Astrocyte of the hippocampus (primary cell): ENCODE measurements at regions not wholly inside any gene's neighbourhood (a gene's known extent, or its start where the extent isn't known, plus 50 kb on each side); places are given as distances from the start of the nearest gene placed in this dataset.

ENCODE experiments used
- DNase-seq: peaks from one replicate; pipeline ENCODE4 v3.0.0; 2011; ENCODE audit warnings: low read depth, low spot score

DNA sequence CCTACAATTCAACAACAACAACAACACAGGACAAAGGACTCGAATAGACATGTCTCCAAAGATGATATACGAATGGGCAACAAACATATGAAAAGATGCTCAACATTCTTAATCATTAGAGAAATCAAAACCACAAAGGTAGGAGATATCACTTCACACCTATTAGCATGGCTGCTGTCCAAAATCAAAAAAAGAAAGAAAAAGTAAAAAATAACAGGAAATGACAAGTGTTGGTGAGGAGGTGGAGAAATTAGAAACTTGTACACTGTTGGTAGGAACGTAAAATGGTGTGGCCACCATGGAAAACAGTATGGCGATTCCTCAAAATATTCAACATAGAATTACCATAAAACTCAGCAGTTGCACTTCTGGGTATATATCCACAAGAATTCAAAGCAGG, 312.3 kb upstream of the STT3B start:
- no peak for DNase-seq

DNA sequence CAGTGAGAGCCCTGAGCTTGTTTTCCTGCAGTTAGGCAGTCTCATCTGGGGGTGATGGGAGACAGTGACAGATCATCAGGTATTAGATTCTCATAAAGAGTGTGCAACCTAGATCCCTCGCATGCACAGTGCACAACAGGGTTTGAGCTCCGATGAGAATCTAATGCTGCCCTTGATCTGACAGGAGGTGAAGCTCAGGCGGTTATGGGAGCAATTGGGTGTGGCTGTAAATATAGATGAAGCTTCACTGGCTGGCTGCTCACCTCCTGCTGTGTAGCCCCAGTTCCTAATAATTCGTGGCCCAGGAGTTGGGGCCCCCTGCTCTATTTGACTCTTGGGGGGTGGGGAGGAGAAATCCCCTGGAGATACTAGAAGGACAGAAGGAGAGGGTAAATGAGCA, 309.4 kb upstream of the STT3B start:
- DNase-seq: no peak

DNA sequence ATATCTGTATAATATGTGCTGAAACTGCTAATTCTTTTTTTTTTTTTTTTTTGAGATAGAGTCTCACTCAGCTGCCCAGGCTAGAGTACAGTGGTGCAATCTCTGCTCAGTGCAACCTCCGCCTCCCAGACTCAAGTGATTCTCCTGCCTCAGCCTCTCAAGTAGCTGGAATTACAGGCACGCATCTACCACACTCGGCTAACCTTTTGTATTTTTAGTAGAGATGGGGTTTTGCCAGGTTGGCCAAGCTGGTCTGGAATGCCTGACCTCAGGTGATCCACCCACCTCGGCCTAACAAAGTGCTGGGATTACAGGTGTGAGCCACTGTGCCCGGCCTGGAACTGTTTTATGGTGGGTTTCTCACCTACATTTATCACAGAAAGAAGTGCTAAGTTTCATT, 307.8 kb upstream of the STT3B start:
- DNase-seq: no peak

DNA sequence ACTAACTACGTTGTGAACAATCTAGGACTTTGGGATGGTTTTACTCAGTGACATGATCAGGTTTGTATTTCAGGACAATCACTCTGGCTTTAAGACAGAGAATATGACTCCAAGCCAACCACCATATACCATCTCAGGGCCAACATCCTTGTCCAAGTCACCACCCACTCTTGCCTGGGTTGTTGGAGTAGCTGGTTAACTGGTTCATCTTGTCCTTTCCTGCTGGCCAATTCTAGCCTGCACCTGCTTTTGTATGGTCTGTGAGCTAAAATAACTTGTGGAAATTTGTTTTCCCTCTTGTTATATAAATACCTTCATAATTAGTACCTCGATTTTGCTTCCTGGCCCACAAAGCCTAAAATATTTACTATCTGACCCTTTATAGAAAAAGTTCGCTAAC, 306.8 kb upstream of the STT3B start:
- DNase-seq: no peak

DNA sequence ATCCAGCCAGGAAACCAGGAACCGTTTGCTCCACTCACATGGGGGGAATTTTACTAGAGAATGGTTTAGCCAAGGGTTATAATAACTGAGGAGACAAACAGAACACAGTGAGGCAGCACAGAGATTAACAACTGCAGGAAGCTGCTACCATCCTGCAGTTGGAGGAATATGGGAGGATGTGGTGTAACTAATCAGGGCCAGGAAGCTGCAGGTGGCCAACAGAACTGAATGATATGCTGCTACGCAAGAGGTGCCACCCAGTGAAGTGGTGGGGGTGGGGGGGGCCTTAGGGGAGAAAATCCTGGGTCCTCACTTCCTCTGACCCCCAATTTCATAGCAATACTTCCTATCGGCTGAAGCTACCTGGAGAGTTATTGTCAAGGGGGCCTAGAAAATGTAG, 306.4 kb upstream of the STT3B start:
- DNase-seq: no peak

DNA sequence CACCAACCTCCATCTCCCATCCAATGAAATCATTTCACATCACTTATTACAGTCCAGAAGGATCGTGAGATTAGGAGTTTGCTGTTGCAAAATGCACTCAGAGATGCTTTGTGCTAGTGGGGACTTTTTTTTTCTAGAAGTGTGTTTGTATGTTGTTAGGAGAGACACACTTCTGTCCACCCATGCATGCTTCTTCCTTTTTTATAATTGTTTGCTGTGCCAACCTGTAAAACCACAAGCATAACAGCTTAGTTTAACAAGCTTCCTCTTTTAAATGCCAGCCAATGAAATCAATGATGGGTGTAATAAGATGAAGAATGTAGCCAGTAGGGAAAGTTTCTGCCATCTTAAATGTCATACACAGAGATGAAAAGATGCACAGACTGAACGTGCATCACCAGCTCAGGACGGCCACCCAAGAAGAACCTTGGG, 305.6 kb upstream of the STT3B start:
- DNase-seq: peak; percentile 36

DNA sequence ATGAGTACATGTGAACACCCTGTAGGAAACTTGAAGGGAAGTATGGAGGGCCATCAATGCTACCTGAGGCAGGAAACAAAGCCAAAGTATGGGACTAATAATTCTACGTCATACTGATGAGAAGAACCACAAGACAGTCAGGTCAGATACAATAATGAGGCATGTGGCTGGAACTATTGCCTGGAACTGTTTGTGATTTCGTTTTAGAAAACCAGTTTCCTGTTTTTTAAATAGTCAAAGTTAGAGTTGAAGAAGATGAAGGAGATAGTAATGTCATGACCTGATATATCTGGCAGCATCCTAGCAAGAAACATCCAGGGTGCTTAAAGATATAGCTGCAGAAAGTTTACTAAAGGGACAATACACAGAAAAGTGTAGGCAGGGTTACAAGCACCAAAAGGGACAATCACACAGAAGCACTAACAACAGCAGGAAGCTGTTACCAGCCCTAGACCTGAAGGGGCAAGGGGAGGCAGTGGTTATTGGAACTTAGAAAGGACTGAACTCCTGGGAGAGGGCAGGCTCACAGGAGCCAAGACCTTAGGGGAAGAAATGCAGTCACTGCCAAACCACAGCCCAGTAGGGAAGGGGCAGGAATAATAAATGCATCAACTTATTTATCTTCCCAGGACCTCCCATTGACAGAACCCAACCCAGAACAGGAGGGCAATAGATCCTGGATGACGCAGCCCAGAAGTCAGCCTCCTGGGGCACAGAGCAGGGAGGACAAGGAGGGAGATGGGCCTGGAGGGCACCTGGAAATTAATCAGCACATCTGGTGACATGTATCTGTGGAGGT, 302.1 kb upstream of the STT3B start:
- DNase-seq: peak; percentile 19

DNA sequence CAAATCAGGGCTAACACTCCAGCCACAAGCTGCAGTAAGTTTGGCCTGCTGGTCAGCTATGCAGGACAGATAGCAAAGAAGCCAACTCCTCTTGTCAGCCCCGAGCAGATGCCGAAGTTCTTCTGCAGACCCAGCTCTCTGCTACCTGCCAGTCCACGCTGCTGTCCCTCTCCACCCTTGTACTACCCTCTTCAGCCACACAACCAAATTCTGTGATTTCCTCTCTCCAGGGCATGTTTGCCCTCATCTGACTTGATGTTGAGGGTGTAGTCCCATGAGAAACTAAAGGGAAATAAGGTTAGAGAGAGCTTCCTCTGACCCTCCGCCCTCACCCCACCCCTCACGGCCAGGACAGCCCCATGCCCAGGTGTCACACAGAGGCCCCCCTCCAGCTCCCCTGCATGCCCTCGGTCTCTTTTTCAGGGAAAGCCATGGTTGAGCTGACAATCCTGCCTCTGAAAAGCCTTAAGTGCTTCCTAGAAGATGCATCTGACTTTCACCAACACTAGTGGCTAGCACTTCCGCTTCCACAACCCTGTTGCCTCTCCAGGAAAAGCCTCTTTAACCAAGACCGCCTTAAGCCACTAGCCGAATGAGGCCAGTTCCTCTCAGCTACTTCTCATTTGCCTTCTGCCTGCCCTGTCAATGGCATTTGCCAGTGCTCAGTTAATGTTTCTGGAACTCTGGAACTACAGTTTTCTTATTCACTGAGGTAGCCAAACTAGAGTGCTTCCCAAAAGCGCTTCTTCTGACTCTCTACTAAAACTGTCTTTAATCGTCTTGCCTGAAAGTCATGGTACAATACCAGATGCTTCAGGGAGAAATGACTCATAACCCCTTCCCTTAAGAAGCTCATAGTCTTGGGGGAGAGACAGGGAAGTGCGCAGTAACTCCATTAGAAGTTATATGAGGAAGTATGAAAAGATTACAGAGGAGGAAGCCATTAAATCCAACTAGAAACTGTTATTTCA, 300.4 kb upstream of the STT3B start:
- no peak for DNase-seq

DNA sequence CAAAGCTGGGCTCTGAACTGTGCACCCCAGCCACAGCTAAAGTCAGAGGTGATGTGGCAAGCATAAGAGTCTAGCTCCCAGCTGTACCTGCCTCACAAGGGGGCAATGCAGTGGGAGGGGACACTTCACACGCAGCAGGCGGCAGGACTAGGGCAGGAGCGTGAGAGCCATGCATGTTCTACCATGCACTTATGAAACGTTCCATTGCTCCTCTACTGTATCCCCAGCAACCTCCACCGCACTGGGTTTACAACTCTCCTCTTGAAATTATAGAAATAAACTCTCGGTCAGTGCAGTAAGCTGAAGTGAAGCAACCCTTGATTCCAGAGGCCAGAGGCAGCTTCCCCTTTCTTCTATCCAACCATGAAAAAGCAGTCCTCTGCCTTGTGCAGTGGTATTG, 298.6 kb upstream of the STT3B start:
- DNase-seq: no peak

DNA sequence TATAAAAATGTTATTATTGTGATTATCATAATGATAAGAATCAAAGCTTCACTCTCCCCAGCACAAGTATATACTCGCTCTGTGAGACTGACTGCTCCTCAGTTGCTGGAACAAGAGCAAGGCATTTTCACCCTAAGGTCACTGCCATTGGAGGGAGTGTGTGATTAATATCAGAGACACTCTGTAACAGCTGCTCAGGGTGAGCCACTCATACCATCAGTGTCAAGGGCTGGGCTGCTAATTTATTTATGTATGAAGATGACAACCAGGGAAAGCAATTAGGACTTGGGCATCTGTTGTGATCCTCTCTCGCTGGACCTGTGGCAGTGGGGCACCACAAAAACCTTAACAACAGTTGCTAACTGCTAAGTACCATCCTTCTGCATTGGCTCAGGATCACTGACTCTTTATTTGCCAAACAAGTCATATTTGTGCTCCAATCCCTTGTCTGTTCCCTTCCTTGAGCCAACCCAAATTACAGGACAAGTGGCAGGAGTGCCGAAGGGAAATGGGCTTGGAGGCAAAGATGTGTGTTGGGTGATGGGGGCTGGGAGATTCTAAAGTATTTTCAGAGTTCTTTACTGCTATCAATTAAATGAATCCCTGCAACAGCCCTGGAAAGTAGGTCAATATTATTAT, 297.5 kb upstream of the STT3B start:
- DNase-seq: no peak

DNA sequence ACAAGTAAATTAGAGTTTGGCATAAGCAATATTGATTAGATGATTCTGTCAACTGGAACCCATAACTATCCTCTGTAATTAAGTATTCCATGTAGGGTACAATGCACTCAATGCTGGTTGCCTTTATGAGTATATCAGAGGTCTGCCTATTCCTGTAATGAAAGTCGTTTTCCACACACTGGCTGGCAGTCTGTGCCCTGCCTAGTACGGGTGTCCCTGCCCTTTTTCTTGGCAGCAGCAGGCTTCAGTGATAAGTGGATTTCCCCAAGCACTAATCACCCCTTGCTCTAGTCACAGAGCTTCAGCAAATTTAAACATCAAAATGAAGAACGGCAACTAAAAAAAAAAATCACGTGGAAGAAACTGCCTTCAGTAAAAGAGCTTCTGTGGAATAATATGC, 294.8 kb upstream of the STT3B start:
- no peak for DNase-seq

DNA sequence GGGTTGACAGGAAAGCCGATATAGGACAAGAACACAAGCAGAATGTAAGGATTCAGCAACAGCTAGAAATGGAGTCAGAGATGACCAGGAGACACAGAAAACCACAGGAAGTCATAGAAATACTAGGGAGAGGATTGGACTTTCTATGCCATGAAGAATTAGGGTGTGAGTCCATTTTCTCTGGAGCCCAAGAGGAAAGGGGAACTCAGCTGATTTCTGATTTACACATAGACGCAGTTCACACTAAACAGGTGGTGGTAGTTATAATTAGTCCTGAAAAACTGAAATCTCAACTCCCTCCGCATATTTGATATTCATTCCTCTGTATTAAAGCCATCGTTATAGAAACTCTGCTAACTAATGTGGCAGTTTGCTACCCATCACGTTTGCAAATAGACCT, 292.7 kb upstream of the STT3B start:
- no peak for DNase-seq

DNA sequence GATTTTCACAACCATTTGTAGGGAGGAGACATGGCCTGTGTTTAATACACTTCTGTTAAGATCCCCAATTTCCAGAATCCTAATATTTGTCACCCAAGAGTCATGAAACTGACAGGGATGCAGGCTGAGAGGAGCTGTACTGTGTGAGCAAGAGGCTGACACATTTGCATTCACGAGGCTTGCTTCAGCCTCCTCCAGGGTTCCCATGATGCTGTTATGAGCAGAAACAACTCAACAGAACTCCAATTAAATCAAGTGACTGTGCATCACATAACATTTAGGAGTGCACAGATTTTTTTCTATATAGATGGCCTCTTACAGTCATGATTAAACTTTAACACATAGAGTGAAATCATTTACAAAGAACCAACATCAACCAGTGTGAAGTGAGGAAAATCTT, 292.3 kb upstream of the STT3B start:
- no peak for DNase-seq

DNA sequence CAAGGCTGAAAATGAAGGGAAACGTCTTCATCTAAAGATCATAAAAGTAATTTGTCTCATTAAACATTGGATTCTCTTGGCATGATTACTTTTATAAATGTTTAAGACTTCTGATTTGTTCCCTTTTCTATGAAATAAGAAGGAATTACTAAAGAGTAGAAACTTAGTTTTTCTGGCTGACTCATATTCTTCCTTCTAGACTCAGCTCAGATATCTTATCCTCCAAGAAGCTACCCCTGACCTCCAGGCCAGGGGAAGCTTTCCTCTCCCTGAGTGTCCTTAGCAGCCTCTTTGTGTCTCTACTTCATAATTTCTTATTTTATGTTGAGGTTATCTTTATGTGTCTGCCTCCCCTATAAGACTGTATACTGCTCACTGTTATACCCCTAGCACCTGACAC, 291.9 kb upstream of the STT3B start:
- DNase-seq: no peak

DNA sequence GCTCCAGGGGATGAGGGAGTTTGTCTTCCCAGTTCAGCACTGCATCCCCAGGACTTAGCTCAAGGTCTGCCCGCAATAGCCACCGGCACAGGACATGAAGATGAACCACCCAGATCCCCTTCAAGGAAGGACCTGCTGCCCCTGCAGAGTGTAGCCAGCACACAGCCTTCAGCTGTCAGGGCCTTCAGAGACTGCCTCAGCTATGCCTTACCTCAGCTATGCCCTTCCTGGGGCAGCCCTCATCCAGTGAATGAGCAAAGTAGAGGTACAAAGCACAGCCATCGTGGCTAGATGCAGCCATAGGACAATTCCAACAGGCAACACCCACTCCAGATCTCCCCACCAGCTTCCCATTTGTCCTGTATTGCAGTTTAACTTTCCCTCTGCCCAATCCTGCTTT, 291.2 kb upstream of the STT3B start:
- DNase-seq: no peak

DNA sequence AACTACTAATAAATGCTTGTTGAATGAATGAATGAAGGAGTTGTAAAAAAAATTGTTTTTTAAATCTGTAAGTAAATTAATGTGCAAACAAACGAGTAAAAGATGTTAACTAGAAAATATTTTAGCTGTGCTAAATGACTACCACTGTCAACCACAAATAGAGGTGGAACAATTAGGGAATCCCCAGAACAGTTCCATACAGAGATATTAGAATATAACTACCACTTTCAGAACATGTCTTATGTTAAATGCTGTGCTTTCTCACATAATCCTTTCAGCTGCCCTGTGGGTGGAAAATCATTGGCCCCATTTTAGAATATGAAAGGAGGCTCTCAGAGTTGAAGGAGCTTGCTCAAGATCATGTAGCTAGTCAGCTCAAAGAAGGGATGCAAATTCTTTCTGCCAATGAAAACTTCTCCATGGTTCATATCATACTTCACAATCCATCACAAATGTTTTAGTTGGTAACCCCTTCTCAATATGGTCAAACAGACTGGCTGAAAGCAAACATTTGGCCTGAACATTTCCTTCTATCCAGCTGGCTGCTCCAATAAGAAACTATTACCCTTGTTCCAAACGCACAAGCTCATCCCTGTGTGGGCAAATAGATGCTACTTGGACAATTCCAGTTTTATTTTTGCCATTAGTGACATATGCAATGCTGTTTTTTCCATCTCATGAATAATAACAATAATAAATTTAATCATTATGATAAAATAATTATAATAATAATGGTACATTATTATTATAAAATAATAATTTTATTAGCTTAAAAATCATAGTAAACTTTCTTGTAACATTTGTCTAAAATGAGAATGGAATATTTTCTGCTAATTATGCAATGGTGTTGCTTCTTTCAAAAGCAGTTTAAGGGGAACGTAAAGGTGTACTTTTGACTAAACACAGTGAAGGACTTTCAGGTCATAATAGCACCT, 290.4 kb upstream of the STT3B start:
- no peak for DNase-seq

DNA sequence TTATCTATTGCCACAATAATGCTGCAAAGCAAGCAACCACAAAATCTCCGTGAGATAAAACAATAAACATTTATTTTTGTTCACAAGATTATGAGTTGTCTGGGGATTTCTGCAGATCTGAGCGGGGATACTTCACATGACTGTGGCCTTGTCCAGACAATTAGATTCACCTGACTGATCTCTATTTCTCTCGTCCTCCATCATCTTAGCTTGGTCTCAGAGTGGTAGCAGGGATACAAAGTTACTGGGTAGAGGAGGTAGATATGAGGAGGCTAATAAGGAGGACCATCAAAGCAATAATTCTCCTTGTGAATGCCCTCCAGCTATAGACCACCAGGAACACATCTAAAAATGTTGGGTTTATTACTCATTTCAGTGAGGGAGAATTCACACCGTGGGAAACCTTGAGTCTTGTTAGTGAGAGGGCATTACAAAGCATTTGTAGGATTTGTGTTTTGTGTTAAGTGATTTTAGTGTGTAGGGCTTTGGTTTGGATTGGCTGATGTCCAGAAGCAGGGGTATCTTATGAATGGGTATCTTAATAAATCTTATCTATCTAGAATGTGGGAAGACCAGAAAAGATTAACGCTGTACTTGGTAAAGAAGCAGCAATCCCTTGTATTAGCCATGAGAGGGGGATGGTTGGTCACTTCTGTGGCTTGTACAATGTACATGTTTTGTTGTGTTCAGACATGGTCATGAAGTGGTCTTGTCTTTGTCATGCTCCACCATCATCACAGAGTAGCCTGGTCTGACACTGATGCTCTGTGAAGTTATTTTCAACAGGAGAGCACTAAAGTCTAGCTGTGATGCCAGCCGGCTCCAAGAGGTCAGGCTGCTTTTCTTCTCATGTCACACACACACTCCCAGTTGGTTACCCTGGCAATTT, 287.6 kb upstream of the STT3B start:
- no peak for DNase-seq

DNA sequence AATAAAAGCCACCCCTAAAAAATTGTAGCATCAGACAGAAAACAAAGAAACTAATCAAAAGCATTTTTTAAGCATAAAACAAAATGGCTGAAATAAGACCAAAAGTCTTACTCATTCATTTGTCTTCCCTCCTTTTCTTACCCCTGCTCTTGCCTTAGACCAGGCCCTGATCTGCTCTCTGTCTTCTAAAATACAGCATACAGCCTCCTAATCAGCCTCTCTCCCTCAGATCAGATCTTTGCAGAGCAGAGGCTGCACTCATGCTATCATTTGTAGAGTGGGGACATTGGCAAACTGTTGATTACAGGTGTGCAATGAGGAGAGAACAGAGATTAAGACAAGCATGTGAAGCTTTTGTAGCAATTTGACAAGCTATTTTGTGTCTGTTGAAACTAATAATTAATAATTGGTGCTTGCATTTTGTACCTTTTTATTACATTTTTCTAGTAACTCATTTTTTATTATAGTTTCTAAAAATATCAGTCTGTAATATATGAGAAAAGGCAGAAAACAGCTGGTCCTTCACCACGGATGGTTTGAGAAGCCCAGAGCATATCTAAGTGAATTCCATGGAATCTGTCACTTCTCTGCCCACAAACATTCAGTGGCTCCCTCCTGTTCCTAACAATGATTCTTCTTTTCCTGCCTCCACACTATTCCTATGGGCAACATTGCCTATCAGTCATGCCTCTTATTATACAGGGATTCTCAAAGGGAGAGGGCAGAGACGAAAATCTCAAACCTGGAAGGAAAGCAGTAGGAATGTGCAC, 286.2 kb upstream of the STT3B start:
- DNase-seq: no peak

DNA sequence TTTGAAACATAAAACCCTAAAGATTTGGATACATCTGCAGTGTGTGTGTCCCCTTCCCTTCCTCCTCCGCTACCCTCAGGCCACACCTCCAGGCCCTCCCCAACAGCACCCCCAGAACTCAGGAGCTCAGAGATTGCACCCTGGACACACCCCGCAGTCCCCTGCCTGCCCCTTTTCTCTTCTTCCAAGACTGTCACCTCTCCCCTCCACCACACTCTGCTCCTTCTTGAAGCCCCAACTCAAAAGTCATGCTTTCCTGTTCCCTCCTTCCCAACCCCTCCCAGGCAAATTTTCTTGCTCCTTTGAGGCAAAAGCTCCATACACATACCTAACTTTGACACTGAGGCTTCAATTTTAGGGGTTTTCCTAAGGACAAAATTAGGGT, 285.7 kb upstream of the STT3B start:
- DNase-seq: no peak
